ENCODE measurements at regions not wholly inside any gene's neighbourhood (a gene's known extent, or its start where the extent isn't known, plus 50 kb on each side); places are given as distances from the start of the nearest gene placed in this dataset.

DNA sequence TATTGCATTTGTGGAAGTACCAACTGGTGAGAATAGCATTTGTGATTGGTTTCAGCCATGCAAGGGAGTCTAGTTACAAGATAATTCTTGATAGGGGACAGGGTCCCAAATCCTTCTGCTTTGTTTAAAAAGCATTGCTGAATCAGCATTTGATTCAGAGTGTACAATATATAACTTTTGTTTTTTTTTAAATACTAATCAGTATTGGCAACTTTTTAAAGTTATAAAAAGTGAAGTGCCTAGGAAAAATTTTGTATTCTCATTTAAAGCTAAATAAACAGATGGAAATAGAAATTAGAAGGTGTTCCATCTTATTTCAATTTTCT is 75.4 kb upstream of the SLC25A26 start:
- no peak for TF ChIP-seq POLR2A (IDR thresholded peaks at IDR 0.05)
- TF ChIP-seq, protein P1, sequence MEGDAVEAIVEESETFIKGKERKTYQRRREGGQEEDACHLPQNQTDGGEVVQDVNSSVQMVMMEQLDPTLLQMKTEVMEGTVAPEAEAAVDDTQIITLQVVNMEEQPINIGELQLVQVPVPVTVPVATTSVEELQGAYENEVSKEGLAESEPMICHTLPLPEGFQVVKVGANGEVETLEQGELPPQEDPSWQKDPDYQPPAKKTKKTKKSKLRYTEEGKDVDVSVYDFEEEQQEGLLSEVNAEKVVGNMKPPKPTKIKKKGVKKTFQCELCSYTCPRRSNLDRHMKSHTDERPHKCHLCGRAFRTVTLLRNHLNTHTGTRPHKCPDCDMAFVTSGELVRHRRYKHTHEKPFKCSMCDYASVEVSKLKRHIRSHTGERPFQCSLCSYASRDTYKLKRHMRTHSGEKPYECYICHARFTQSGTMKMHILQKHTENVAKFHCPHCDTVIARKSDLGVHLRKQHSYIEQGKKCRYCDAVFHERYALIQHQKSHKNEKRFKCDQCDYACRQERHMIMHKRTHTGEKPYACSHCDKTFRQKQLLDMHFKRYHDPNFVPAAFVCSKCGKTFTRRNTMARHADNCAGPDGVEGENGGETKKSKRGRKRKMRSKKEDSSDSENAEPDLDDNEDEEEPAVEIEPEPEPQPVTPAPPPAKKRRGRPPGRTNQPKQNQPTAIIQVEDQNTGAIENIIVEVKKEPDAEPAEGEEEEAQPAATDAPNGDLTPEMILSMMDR (IDR thresholded peaks at IDR 0.05) = no peak
